Suprapubic skin (tissue), 3 donors: ENCODE measurements at regions not wholly inside any gene's neighbourhood (a gene's known extent, or its start where the extent isn't known, plus 50 kb on each side); places are given as distances from the start of the nearest gene placed in this dataset.
"Not testable (repeated sequence)": the region's sequence is repeated elsewhere in the genome, so short reads cannot be mapped to it uniquely, and the experiment has no call there.

Experiments
- EP300 ChIP-seq: sonication (generic); formaldehyde crosslinking; IDR thresholded peaks from one replicate; pipeline ENCODE4 v1.6.1; 2017; ENCODE audit warnings: antibody characterized with exemption
- POLR2A ChIP-seq, 2 donors: fragments of 450-650 bp; IDR thresholded peaks; one replicate each; pipeline ENCODE4 v1.6.1; 2017; ENCODE audit warnings: antibody characterized with exemption in 2 of 2, mild to moderate bottlenecking in 2 of 2, moderate library complexity in 2 of 2
- TF ChIP-seq, protein P1 (sequence below), 2 donors: fragments of 200-600 bp in 1 of 2; fragments of 450-650 bp in 1 of 2; sonication (generic) in 1 of 2; IDR thresholded peaks; one replicate each; pipeline ENCODE4 v1.5.1; 2016 to 2019; ENCODE audit warnings: antibody characterized with exemption in 2 of 2, mild to moderate bottlenecking in 1 of 2, moderate library complexity in 1 of 2

DNA sequence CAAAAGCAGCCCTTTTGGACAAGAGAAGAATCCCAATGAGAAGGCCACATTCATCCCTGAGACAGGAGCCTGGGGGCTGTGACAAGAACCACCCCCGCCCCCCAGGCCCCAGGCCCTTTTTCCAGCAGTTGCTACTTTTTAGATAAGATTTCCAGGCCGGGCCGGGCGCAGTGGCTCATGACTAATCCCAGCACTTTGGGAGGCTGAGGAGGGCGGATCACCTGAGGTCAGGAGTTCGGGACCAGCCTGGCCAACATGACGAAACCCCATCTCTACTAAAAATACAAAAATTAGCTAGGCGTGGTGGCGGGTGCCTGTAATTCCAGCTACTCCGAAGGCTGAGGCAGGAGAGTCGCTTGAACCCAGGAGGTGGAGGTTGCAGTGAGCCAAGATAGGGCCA lies 179.4 kb downstream of the SPATA31A1 start:
- not testable (repeated sequence) for TF ChIP-seq EP300; POLR2A (IDR thresholded peaks at IDR 0.05)
- TF ChIP-seq, protein P1, sequence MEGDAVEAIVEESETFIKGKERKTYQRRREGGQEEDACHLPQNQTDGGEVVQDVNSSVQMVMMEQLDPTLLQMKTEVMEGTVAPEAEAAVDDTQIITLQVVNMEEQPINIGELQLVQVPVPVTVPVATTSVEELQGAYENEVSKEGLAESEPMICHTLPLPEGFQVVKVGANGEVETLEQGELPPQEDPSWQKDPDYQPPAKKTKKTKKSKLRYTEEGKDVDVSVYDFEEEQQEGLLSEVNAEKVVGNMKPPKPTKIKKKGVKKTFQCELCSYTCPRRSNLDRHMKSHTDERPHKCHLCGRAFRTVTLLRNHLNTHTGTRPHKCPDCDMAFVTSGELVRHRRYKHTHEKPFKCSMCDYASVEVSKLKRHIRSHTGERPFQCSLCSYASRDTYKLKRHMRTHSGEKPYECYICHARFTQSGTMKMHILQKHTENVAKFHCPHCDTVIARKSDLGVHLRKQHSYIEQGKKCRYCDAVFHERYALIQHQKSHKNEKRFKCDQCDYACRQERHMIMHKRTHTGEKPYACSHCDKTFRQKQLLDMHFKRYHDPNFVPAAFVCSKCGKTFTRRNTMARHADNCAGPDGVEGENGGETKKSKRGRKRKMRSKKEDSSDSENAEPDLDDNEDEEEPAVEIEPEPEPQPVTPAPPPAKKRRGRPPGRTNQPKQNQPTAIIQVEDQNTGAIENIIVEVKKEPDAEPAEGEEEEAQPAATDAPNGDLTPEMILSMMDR (IDR thresholded peaks at IDR 0.05) = not testable (repeated sequence)
